T-helper 2 cell (primary cell): ENCODE measurements at regions not wholly inside any gene's neighbourhood (a gene's known extent, or its start where the extent isn't known, plus 50 kb on each side); places are given as distances from the start of the nearest gene placed in this dataset.
"Not testable (repeated sequence)": the region's sequence is repeated elsewhere in the genome, so short reads cannot be mapped to it uniquely, and the experiment has no call there.

Experiments used
- DNase-seq, 5 experiments: peaks; one replicate each; pipeline versions ENCODE4 v3.0.0 to v3.0.0-alpha.2; 2012 to 2022

DNA sequence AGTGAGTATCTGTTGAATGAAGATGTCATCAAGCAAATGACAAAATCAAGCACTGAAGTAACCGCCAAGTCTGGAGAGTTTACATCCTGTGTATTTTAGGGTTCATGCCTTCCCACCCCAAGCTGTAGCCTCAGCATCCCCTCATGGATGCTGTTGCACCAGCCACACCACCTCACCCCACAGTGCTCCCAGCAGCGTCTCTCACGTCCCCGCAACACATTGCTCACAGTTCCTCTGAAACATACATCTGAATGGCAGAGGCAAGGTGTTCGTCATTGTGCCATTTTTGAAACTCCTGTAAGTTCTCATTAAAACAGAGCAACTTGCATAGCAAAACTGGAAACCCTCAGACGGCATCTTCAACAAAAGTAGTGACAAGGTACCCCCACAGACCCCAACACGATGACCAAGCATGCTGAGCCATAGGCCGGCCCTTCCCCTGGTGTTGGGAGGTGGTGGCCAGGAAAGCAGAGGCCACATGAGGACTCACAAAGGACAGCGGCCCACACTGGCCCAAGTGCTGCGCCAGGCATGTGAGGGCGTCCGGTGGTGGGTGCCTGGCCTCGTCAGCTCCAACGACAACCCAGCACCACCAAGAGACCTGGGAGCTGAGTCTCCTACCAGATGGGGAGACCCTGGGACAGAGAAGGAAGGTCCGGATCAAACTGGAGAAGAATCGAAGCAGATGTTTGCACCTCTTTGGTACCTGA, 456.5 kb downstream of the EIPR1 start:
- DNase-seq: no peak

DNA sequence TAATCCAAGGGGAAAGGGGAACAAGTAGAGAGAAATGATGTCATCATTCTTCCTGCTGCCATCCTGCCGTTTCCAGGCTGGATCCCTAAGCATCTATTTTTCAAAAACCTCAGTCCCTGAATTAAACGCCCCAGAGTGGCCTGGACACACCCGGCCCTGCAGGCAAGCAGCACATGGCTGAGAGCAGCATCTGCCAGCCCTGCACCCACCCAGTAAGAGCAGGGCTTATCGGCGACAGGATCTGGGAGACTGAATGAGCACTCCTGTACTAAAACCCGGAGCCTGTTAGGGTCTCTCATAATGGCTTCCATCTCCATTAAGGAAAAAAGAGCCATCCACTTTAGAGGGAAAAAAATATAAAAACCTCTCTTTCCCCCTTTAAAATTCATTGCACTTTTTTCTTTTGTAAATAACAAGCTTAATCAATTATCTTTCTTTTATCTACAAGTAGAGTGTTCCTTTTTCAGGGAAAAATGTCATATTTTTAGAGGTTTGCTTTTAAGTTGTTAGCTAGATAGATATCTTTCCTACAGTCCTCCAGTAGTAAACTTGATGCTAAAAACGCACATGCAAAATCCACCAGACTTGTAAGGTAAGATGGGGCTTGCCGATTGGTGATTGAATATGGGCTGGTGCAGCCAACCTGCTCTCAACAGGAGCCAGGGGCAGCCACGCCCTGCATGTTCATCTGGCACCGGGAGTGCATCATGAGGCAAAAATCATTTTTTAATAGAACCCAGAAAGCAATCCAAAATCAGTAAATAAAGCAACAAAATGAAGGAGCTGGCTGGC, 457.8 kb downstream of the EIPR1 start:
- no peak for DNase-seq

DNA sequence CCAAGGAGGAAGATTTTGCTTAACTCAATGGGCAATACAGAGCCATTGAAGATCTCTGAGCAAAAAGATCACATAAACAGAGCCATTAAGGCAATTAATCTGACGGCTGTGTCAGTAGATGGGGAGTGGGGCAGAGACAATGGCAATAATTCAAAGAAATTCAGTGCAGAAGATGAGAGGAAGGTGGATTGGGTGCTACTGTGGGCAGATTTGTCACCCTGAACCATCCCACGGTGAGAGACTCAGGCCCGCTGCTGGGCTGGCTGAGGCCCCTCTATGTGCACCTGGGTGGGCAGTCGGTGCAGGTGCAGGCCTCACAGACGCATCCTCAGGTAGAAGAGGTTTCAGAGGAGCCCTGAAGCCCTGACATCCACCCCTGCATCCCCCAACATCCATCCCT, 458.6 kb downstream of the EIPR1 start:
- DNase-seq: no peak

DNA sequence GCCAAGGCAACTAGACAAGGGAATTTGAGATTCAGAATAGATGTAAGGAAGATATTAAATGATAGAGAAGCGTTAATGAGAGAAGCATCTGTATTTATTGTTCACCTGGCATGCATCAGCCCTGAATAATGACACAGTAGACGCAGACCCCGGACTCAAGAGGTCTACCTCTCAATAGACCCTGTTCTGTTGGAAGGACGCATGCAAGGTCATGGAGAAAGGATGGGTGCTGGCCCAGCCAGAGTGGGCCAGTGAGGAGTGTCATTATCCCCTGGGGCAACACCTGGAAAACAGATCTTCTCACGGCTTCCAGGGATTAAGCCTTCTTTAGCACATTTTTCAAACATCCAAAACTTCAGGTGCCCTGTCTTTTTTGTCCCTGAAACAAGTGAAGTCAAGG, 461.0 kb downstream of the EIPR1 start:
- DNase-seq: no peak

DNA sequence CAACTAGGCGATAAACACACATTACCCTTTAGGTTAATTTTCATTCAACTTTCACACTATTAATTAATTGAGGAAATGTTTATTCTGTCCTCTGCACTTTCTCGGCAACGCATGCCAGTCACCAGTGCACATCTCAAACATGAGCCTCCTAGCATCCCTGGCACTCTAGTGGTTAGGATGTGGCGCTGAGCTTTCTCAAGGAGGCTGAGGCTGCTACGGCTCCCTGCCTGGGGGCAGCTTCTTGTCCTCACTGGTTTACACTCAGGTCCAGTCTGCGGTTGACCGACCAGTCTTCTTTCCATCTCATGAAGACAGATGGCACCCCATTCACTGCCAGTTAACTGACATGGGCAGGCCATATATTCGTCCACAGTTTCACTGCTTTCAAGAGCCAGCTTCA, 463.4 kb downstream of the EIPR1 start:
- no peak for DNase-seq

DNA sequence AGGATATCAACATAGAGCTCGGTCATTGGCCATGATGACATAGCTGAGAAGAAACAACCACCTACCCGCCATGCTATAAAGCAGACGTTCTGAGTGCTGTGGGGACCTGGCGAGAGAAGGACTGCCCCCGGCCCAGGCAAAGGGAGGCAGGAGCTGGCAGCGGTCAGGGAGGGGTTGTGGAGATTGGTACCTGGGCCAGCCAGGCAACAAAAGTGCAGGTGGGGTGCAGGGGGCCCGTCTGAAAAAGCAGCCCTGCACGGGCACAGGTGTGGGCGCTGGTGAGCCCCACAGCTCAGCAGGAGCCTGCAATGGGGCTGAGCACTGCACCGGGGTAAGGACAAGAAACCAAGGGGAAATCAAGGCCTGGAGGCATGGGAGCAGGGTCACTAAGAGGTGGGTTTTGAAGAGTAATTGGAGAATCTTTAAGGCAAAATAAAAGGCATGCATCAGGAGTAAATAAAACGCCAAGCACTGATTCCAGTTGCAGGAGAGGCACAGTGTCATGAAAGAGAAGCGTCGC, 464.0 kb downstream of the EIPR1 start:
- DNase-seq: no peak

DNA sequence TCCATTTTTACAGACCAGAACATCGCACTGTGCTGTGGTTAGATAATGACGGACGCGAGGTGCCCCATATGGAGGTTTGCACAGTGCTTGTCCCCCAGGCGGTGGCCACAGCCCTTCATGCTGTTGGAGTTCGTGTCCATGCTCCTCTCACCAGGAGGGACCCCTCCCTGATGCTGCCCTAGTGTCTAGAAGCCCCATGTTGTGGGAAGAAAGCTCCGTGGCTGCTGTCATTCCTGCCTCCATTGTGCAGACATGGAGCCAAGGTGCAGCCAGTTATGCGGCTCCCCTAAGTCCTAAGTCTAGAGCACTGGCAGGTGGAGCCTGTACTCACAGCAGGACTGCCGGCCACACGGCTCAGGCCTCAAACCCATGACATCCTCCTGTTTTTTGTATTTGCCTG, 464.9 kb downstream of the EIPR1 start:
- no peak for DNase-seq

DNA sequence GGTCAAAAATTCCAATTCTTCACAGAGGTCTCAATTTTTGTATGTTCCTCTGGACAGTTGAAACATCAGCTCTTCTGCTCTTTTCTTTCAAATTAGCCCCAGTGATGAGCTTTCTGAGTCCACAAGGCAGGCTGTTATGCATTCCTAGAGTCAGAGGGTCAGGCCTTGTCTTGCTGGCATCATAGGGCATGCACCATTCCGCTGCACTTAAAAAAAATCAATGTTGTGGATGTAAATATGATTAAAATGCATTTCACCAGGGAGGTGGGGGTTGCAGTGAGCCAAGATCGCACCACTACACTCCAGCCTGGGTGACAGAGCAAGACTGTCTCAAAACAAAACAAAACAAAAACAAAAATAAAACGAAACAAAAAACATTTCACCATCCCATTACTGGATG, 465.3 kb downstream of the EIPR1 start:
- no peak for DNase-seq

DNA sequence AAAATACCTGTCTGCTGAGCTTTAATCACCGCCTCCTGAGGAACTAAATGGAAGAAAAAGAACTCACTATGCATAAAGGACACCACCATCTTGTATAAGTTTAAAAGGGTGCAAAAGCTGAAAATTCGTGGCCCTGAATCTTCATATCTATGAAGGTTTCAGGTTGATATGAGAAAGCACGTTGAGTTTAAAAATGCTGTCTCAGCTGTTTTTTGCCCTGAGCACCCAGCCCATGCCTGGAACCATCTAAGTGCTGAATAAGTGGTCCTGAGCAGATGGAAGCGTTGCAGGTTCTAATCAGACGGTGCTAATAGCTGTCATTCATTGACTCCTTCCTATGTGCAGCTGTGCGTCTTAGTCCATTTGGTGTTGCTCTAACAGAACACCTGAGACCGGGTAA, 467.4 kb downstream of the EIPR1 start:
- DNase-seq: no peak

DNA sequence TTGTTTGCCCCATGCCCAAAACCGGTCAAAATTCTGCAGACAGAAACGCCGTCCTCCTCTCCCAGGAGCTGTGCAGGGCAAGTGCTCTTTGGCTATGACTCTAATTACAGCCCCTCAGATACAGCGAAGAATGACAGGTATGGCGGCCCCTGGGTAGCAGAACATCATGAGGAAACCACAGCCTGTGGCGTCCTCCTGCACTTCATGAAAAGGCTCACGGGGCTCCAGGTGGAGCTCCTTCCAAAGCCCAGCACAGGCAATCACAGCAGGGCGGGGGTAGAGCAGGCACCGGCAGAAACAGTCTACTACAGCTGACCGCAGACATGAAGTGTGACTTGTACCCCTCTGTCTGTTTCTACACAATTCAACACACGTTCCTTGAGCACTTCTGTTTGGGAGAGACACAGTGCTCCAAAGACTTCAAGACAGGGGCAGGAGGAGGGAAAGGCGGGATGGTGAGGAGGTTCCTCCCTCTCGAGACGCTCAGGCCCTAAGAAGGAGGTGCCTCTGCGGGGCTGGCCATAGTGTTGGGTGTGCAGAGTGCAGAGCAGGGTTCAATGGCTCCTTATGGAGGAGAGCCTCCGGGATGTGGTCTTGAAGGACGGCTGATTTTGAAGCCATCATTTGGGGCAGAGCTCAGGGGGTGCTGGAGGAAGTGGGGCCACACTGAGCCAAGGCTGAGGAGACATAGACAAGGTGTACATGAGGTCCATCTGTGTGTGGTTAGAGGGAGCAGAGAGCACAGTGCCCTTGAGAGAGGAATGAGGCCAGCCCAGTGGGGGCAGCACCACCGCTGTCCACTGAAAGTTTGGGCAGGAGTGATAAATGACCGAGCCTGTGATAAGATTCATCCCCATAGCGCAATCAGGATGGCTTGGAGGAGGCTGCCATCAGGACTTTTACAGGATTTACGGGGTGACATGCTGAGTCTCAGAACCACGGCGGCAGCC, 468.3 kb downstream of the EIPR1 start:
- DNase-seq: no peak

DNA sequence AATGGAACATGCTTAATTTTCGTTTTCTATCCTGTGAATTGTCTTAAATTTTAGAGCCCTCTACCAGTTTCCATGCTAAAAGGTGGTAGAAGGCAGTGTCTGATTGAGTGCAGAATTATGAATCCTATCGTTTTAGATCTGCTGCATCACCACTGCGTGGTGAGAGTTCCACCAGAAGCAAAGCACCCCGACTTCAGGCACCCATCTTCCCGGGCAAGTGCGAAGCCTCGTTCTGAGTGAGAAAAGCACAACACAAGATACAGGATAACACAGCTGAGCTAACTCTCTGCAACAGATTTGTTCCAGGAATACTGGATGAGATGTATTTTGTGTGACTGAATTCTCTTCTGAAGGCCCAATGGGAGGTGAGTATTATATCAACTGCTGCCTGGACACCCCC, 471.5 kb downstream of the EIPR1 start:
- DNase-seq: no peak

DNA sequence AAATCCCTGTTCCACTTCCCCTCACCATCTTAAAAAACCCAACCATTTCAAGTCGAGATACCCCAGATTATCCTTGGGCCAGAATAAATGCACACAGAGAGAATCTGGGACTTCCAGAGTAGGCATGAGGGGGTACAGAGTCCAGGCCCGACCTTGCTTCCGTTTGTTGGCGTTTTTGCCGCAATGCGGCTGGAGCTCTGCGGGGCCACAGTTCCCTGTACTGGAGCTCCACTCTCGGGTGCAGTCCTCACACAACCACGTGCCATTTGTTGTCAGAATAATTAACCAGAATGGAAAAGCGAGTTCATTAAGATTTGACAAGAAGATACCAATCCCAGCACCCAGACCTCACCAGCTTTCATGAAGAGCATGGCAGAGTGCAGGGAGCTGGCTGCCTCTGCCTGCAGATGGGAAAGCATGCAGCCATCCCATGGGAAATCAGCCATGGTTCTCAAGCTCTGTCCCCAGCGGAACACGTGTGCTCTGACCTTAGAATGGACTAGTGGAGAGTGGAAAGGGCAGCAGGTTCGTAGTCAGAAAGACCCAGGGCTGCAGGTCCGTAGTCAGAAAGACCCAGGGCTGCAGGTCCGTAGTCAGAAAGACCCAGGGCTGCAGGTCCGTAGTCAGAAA, 472.8 kb downstream of the EIPR1 start:
- DNase-seq: no peak

DNA sequence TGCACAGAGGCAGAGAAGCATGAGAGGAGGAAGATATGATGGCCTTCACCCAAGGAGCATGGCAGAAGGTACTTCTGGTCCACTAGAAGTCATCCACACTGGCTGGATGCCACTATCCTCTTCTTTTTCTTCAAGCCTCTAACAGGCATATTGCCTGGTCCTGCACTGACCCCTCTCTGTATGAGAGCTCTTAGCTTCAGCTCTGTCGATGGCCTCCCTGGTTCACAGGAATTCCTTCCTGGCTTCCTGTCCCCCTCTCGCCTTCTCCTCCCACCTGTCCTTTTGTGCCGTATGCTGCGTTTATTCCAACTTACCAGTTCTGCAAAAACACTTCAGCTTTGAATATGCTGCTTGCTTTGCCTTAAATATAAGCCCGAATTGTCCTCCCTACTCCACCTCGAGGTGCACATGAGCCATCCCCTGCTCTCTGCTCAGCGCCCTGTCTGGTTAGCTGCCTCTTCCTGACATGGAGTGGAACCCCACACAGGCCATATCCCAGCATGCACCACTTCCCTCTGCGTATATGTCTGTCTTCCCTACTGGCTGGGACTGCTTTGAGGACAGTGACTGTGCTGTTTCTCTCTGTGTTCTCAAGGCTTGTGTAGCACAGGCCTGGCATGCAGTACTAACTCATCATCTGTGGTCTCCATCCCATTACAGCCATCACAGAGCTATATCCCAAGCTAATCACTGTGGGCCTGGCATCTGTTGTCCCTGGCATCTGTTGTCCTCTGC, 474.9 kb downstream of the EIPR1 start:
- no peak for DNase-seq

DNA sequence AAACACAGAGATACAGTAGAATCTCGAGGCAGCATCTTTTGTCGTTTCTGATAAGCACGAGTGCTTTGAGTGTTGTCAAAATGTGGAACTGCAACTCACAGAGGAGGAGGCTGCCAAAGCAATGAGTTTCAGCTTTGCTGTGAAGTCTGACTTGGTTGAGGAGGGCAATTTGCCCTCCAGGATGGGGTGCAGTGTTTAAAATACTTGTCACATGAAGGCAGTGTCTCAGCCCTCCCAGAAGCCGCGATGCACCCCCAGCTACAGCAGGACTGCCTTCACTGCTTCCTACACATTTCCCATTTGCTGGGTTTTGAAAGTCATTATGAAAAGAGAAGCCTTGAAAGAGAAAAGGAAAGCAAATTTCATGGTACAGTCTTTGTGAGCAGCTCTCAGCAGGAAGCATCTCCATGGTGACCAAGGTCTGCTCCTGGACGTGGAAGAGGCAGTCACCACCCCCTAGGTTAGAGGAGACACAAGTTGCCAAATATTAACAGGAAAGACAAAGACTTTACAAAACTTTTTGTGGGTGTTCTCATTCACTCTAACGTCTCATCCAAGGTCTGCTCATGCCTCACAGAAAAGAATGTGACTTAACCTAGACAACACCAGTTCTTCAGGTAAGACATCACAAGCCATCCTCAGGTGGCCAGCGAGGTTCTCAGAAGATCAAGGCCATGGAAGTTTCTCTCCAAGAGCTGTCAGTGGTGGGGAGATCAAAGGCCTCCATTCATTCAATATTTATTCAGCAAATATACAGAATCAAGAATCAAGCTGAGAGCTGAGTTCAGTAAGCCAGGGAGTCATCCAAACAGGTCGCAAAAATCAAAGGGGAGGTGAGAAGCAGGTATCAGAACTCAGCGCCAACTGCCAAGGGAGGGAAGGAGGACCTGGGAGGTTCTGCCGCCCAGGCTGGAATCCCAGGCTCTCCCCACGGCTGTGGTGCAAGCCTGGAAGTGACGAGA, 476.0 kb downstream of the EIPR1 start:
- DNase-seq: peak in 1 of 5 experiments; percentile 7

DNA sequence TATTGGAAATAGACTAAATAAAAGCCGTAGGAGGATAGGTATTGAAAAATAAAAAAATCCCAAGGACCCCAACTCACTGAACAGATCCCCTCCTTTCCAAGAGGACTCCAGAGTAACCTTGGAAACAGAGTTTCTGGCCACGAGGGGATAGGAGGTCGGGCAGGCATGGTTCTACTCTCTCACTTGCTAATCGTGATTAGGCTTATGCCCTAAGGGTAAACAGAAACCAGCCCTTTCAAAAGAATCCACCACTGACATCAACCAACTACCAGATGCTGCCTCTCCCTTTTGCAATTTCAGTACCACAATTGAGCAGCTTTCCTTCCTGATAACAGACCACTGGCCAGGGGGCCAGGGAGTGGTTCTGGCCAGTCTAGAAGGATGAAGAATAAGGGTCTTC, 477.8 kb downstream of the EIPR1 start:
- DNase-seq: no peak

DNA sequence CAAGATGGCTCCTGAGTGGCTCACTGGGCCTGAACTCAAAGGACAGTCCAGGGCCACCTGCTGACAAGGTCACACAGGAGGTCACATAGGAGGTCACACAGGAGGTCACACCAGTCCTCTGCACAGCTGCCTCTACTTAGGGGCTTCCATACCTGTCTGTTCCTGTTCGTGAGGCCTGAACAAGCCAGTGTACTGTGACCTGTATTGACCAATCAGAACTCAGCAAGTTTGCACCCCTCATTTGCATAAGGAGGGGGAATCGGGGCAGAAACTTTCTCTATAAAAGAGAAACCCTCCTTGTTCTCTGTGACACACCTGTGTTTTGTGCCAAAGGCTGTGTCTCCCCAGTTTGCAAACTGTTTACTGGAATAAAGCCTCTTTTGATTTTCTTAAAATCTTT, 478.9 kb downstream of the EIPR1 start:
- DNase-seq: no peak

DNA sequence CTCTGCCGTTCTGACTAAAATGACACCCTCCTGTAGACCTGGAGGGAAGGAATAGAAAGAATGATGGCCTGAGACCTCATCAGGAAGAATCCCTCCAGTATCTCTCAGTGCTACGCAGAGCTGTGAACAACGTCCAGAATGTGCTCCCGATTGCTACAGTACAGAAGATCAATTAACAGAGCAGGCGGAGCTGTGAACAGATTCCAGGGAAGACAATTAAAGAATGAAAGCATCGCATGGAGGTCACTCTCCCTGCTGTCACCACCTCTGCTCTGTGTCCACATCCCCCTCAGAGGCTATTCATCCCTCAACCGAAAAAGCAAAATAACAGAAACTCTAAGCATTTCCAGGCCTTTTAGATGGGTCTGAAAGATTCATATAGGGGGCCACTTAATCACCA, 481.0 kb downstream of the EIPR1 start:
- no peak for DNase-seq

DNA sequence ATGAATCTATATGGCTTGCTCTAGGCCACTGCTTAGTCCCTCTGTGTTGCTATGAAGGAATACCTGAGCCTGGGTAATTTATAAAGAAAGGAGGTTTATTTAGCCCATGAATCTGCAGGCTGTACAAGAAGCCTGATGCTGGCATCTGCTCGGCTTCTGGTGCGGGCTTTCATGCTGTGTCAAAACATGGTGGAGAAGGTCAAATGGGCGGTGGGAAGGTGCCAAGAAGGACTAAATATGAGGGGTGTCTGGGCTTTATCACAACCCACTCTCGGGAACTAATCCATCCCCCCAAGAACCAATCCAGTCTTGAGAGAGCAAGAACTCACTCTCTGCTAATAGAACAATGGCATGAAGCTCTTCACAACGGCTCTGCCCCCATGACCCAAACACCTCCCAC, 481.6 kb downstream of the EIPR1 start:
- DNase-seq: no peak

DNA sequence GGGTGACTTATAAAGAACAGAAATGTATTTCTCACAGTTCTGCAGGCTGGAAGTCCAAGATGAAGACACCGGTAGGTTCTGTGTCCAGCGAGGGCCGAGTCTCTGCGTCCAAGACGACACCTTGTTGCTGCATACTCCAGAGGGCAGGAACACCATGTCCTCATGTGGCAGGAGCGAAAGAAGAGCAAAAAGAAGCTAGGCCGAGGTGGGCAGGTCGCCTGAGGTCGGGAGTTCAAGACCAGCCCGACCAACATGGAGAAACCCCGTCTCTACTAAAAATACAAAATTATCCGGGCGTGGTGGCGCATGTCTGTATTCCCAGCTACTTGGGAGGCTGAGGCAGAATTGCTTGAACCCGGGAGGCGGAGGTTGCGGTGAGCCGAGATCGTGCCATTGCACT, 483.6 kb downstream of the EIPR1 start:
- not testable (repeated sequence) for DNase-seq

DNA sequence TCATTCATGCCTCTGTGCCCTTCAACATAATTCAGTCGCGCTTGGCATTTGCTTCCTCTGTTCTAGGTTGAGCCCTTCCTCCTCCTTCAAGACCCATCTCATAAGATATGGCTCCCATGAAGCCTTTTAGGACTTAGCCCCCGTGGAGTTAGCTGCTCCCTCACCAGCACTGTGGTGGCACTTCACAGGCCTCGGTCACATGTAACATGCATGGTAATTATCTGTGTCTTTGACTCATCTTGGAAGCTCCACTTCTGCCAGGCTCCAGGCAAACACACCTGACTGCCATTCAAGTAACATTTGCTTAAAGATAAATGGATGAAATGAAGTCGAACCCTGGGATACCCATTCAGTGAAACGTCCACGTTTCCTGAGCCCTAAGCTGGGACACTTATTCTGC, 484.7 kb downstream of the EIPR1 start:
- no peak for DNase-seq

DNA sequence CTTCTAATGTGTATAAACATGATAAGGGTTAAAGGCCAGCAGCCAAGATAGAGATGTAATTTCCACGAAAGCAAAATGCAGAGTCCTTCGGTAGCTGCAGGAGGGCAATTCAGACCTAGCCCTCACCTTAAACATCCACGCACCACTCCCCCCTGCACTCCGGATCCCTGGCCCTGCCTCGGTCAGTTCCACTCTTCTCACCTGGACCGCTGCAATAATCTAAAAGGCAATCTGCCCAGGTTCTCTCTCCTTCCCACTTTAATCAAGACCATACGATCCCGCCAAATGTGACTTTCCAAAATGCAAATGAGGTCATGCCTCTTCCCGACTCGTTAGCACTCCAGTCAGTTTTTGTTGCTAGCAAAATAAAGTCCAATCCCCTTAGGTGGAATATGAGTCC, 485.2 kb downstream of the EIPR1 start:
- no peak for DNase-seq
